ENCODE measurements at regions not wholly inside any gene's neighbourhood (a gene's known extent, or its start where the extent isn't known, plus 50 kb on each side); places are given as distances from the start of the nearest gene placed in this dataset.

DNA sequence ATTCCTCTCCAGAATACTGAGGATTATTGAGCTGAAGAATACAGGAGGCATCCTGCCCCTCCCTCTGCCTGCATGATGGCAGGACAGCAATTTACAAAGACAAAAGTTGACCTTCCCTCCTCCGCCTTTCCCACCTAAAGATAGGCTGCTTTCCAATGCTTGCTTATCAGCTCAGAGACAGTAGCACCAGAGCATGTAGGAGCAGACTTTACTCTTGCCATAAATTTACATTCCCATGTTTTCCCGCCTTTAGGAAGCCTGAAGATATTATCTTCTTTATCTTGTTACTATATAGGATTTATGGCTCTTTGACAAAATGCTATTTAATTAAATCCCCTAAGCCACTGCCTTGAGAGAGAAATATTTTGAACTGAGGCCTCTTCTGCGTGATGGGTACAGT is 135.6 kb upstream of the HNMT start:
- TF ChIP-seq, protein P1, sequence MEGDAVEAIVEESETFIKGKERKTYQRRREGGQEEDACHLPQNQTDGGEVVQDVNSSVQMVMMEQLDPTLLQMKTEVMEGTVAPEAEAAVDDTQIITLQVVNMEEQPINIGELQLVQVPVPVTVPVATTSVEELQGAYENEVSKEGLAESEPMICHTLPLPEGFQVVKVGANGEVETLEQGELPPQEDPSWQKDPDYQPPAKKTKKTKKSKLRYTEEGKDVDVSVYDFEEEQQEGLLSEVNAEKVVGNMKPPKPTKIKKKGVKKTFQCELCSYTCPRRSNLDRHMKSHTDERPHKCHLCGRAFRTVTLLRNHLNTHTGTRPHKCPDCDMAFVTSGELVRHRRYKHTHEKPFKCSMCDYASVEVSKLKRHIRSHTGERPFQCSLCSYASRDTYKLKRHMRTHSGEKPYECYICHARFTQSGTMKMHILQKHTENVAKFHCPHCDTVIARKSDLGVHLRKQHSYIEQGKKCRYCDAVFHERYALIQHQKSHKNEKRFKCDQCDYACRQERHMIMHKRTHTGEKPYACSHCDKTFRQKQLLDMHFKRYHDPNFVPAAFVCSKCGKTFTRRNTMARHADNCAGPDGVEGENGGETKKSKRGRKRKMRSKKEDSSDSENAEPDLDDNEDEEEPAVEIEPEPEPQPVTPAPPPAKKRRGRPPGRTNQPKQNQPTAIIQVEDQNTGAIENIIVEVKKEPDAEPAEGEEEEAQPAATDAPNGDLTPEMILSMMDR (IDR thresholded peaks at IDR 0.05): no peak
- no peak for TF ChIP-seq POLR2AphosphoS5 (IDR thresholded peaks at IDR 0.05)
- TF ChIP-seq POLR2A (IDR thresholded peaks at IDR 0.05): no peak
- TF ChIP-seq EP300 (IDR thresholded peaks at IDR 0.05): no peak
